Neuronal stem cell (in vitro differentiated cells): ENCODE measurements at regions not wholly inside any gene's neighbourhood (a gene's known extent, or its start where the extent isn't known, plus 50 kb on each side); places are given as distances from the start of the nearest gene placed in this dataset.

Experiments used
- DNase-seq: peaks from one replicate; pipeline ENCODE4 v3.0.0-alpha.2; 2013; ENCODE audit warnings: low spot score
- H2AFZ ChIP-seq: one replicate; pipeline ENCODE4 v1.6.1; 2013; ENCODE audit warnings: mild to moderate bottlenecking, low read length, inconsistent platforms
- H2AK5ac ChIP-seq: 2 replicates; pipeline ENCODE4 v1.6.1; 2013; ENCODE audit warnings: low read depth, mild to moderate bottlenecking, inconsistent platforms, low read length, moderate library complexity, mixed read lengths
- H2BK120ac ChIP-seq: 2 replicates; pipeline ENCODE4 v1.6.1; 2013; ENCODE audit warnings: low read depth, mild to moderate bottlenecking, inconsistent platforms, low read length, moderate library complexity, mixed read lengths
- H2BK12ac ChIP-seq: one replicate; pipeline ENCODE4 v1.6.1; 2013; ENCODE audit warnings: low read length, inconsistent platforms
- H2BK15ac ChIP-seq: 2 replicates; pipeline ENCODE4 v1.6.1; 2013; ENCODE audit warnings: mild to moderate bottlenecking, low read length, inconsistent platforms, mixed read lengths
- H2BK5ac ChIP-seq: one replicate; pipeline ENCODE4 v1.6.1; 2013; ENCODE audit warnings: inconsistent platforms, mild to moderate bottlenecking, low read length, moderate library complexity
- H3K14ac ChIP-seq: one replicate; pipeline ENCODE4 v1.6.1; 2013; ENCODE audit warnings: low read length, inconsistent platforms
- H3K18ac ChIP-seq: 2 replicates; pipeline ENCODE4 v1.6.1; 2013; ENCODE audit warnings: low read length, inconsistent platforms
- H3K23ac ChIP-seq: 2 replicates; pipeline ENCODE4 v1.6.1; 2013; ENCODE audit warnings: low read depth, mild to moderate bottlenecking, mixed read lengths, low read length, inconsistent platforms; ENCODE audit not compliant: poor library complexity
- H3K27ac ChIP-seq: replicated peaks from 3 replicates; pipeline ENCODE4 v1.5.1; 2013; ENCODE audit warnings: low read length, inconsistent platforms
- H3K27me3 ChIP-seq, 3 experiments: 2 replicates each; pipeline ENCODE4 v1.6.1; 2013; ENCODE audit warnings: low read length in 3 of 3, mild to moderate bottlenecking in 2 of 3, inconsistent platforms in 1 of 3, low read depth in 1 of 3, mixed read lengths in 1 of 3, moderate library complexity in 1 of 3; ENCODE audit not compliant: control insufficient read depth in 3 of 3, insufficient read depth in 3 of 3
- H3K36me3 ChIP-seq, 2 donors: replicated peaks in 1 of 2; 2 replicates each; pipeline ENCODE4 v1.6.1; 2013; ENCODE audit warnings: low read length in 2 of 2; ENCODE audit not compliant: control insufficient read depth in 2 of 2, insufficient read depth in 2 of 2
- H3K4ac ChIP-seq: 2 replicates; pipeline ENCODE4 v1.6.1; 2013; ENCODE audit warnings: inconsistent platforms, mild to moderate bottlenecking, low read length, moderate library complexity
- H3K4me1 ChIP-seq, 2 donors: 1 replicate in 1 of 2; 2 replicates in 1 of 2; pipeline ENCODE4 v1.6.1; 2013; ENCODE audit warnings: low read length in 2 of 2, low read depth in 1 of 2; ENCODE audit not compliant: control insufficient read depth in 2 of 2, insufficient read depth in 1 of 2
- H3K4me2 ChIP-seq: one replicate; pipeline ENCODE4 v1.6.1; 2013; ENCODE audit warnings: mild to moderate bottlenecking, low read length, inconsistent platforms; ENCODE audit not compliant: insufficient read depth, poor library complexity, severe bottlenecking
- H3K4me3 ChIP-seq, 2 donors: 2 replicates each; pipeline ENCODE4 v1.5.1; 2013; ENCODE audit warnings: low read length in 2 of 2, mild to moderate bottlenecking in 2 of 2, inconsistent platforms in 1 of 2, moderate library complexity in 1 of 2
- H3K79me1 ChIP-seq: one replicate; pipeline ENCODE4 v1.6.1; 2013; ENCODE audit warnings: low read depth, mild to moderate bottlenecking, inconsistent platforms, low read length, moderate library complexity
- H3K9ac ChIP-seq: one replicate; pipeline ENCODE4 v1.6.1; 2013; ENCODE audit warnings: mild to moderate bottlenecking, low read depth, low read length, inconsistent platforms; ENCODE audit not compliant: poor library complexity
- H3K9me3 ChIP-seq, 2 donors: replicated peaks in 1 of 2; 2 replicates each; pipeline versions ENCODE3 to v1.6.1; 2013; ENCODE audit warnings: low read length in 2 of 2, mild to moderate bottlenecking in 2 of 2, inconsistent platforms in 1 of 2, low read depth in 1 of 2, mixed read lengths in 1 of 2, moderate library complexity in 1 of 2; ENCODE audit not compliant: control insufficient read depth in 2 of 2, insufficient read depth in 1 of 2
- H4K8ac ChIP-seq: one replicate; pipeline ENCODE4 v1.6.1; 2013; ENCODE audit warnings: low read depth, mild to moderate bottlenecking, inconsistent platforms, low read length, moderate library complexity
- H4K91ac ChIP-seq: one replicate; pipeline ENCODE4 v1.6.1; 2013; ENCODE audit warnings: low read length, low read depth, mild to moderate bottlenecking, inconsistent platforms; ENCODE audit not compliant: poor library complexity
- WGBS, 2 donors: extraction: QIAGEN DNeasy Blood & Tissue Kit; methylation state at CpG; one replicate each; pipeline ENCODE4 v1.1.7; 2013; ENCODE audit warnings: missing lambda C conversion rate in 2 of 2, mixed read lengths in 1 of 2; ENCODE audit not compliant: insufficient read length in 2 of 2, insufficient replicate concordance in 1 of 2; ENCODE audit errors: extremely low coverage in 2 of 2; 5-methylcytosine and 5-hydroxymethylcytosine counted together

DNA sequence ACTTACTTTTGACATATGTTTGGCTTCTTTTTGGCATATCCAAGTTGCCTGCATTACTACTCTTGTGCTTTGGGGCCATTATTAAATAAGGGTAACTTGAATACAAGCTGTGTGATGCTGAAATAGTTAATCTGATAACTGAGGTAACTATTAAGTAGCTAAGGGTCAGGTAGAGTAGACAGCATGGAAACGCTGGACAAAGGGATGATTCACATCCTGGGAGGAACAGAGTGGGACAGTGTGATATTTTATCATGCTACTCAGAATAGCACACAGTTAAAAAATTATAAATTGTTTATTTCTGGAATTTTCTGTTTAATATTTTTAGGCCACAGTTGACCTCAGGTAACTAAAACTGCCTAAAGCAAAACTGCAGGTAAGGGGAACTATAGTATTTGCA, 483.9 kb downstream of the RFPL4B start:
- no CpG with 5 or more reads among the region's 1 CpG for WGBS, 2 donors
- H3K18ac ChIP-seq: no peak overlapping the region
- H3K9ac ChIP-seq: no peak overlapping the region
- no peak overlapping the region for H2AFZ ChIP-seq
- no peak overlapping the region for H3K27ac ChIP-seq
- no peak overlapping the region for H2AK5ac ChIP-seq
- no peaks in the 10 kb centered on the region for H3K36me3 ChIP-seq
- H2BK12ac ChIP-seq: no peak overlapping the region
- no peak overlapping the region for H3K4me3 ChIP-seq
- H4K91ac ChIP-seq: no peak overlapping the region
- peaks cover 3 to 5% of the 10 kb centered on the region in 2 donors for H3K4me1 ChIP-seq
- H3K79me1 ChIP-seq: no peaks in the 10 kb centered on the region
- no peak overlapping the region for H2BK15ac ChIP-seq
- no peak overlapping the region for H3K4ac ChIP-seq
- no peak overlapping the region for H4K8ac ChIP-seq
- H3K23ac ChIP-seq: no peak overlapping the region
- H3K14ac ChIP-seq: no peak overlapping the region
- no peaks in the 10 kb centered on the region for H3K27me3 ChIP-seq
- H3K4me2 ChIP-seq: no peak overlapping the region
- H2BK120ac ChIP-seq: no peak overlapping the region
- DNase-seq: no peak
- no peak overlapping the region for H2BK5ac ChIP-seq
- no peaks in the 10 kb centered on the region for H3K9me3 ChIP-seq

DNA sequence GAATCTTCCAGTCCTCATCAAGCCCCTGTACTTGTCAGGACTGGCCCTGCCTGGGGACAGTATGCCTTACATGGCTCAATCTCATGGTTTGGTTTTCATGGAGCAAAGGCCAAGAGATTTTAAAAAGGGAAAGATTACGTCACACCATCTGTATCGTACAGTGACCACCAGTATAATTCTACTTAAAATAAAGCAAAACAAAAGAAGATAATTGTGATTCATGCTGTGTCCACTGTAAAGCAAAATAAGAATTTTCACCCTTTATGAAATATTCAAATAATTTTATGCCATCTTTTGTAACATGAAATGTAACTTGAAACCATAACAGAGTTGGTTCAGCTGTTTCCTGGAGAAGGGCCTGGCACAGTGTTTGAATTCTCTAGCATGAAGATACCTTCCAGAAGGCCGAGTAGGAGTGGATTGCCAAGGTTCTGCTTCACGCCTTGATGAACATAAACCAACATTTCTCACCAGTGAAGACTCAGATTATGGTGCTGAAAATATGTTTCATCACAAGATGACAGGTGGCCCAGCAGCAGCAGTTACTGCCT, 486.5 kb downstream of the RFPL4B start:
- Histone ChIP-seq H3K9me3 (no peaks in the 10 kb centered on the region), H4K8ac (no peak overlapping the region), H2BK5ac (no peak overlapping the region), H3K27ac (no peak overlapping the region), H2BK120ac (no peak overlapping the region), H2AFZ (no peak overlapping the region), H2BK12ac (no peak overlapping the region), H3K9ac (no peak overlapping the region), H4K91ac (no peak overlapping the region), H2AK5ac (no peak overlapping the region), H2BK15ac (no peak overlapping the region), H3K4me3 (no peak overlapping the region), H3K18ac (no peak overlapping the region), H3K23ac (no peak overlapping the region), H3K36me3 (no peaks in the 10 kb centered on the region), H3K27me3 (no peaks in the 10 kb centered on the region), H3K4me2 (no peak overlapping the region), H3K4me1 (peaks cover 3 to 5% of the 10 kb centered on the region in 2 donors), H3K79me1 (no peaks in the 10 kb centered on the region), H3K4ac (no peak overlapping the region), H3K14ac (no peak overlapping the region)
- no CpG with 5 or more reads among the region's 4 CpGs for WGBS, 2 donors
- no peak for DNase-seq

DNA sequence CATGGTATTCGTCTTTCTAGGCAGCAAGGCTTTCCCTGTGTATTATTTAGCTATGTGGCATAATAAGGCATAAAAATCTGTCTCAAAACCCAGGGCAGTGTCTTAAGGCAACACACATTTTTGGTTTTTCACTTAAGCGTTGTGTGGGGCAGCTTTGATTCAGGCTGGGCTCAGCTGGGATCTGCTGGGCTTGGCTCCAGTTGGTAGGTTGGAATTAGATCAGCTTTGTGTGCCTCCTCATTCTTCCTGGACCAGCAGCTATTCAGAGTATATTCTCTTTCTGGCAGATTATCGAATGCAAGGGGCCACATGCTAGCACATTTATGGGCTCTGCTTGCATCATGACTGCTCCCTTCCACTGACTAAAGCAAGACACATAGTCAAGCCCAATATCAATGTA, 487.9 kb downstream of the RFPL4B start:
- Histone ChIP-seq H3K4me3 (no peak overlapping the region), H3K27ac (no peak overlapping the region), H3K9ac (no peak overlapping the region), H3K4me1 (peaks cover 1 to 8% of the 10 kb centered on the region in 2 donors), H4K8ac (no peak overlapping the region), H3K27me3 (no peaks in the 10 kb centered on the region), H2AK5ac (no peak overlapping the region), H2BK5ac (no peak overlapping the region), H3K14ac (no peak overlapping the region), H2BK12ac (no peak overlapping the region), H2BK120ac (no peak overlapping the region), H3K23ac (no peak overlapping the region), H3K36me3 (no peaks in the 10 kb centered on the region), H3K4me2 (no peak overlapping the region), H3K9me3 (no peaks in the 10 kb centered on the region), H3K79me1 (no peaks in the 10 kb centered on the region), H2BK15ac (no peak overlapping the region), H2AFZ (no peak overlapping the region), H3K18ac (no peak overlapping the region), H3K4ac (no peak overlapping the region), H4K91ac (no peak overlapping the region)
- no peak for DNase-seq
- WGBS, 2 donors: no CpG with 5 or more reads among the region's 3 CpGs

DNA sequence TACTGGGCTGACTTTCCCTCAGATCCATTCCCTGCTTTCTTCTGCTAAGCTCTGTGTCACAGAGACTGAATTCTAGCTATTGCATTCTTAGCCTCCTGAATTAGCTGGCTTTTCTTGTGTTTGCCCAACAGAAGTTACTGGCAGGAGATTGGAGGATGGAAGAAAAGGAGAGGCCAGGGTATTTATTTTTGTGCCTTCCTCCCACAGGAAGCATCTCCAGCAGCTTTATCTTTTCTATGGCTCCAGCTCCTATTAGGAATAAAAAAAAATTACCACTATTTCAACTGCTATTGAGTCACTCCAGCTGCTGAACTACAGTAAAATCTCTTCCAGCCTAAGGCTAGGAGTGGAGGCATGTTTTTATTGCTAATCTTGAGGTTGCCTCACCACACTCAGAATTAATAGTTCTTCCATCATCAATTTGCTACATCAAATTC, 492.4 kb downstream of the RFPL4B start:
- no peaks in the 10 kb centered on the region for H3K9me3 ChIP-seq
- no peak overlapping the region for H3K14ac ChIP-seq
- no peaks in the 10 kb centered on the region for H3K27me3 ChIP-seq
- no peak overlapping the region for H3K27ac ChIP-seq
- H2AFZ ChIP-seq: peak overlapping the region; percentile 76
- no peak overlapping the region for H3K9ac ChIP-seq
- no peak overlapping the region for H2BK120ac ChIP-seq
- no peak overlapping the region for H2BK15ac ChIP-seq
- H4K8ac ChIP-seq: no peak overlapping the region
- H3K4ac ChIP-seq: no peak overlapping the region
- no peak overlapping the region for H3K23ac ChIP-seq
- H3K36me3 ChIP-seq: no peaks in the 10 kb centered on the region
- DNase-seq: no peak
- no peak overlapping the region for H3K18ac ChIP-seq
- no peak overlapping the region for H3K4me2 ChIP-seq
- peaks cover 0 to 8% of the 10 kb centered on the region in 2 donors for H3K4me1 ChIP-seq
- H3K79me1 ChIP-seq: no peaks in the 10 kb centered on the region
- no peak overlapping the region for H3K4me3 ChIP-seq
- H2AK5ac ChIP-seq: no peak overlapping the region
- H2BK12ac ChIP-seq: no peak overlapping the region
- H4K91ac ChIP-seq: no peak overlapping the region
- H2BK5ac ChIP-seq: no peak overlapping the region
